ENCODE measurements at regions not wholly inside any gene's neighbourhood (a gene's known extent, or its start where the extent isn't known, plus 50 kb on each side); places are given as distances from the start of the nearest gene placed in this dataset.
A peak's percentile ranks its signal among the peaks of the same experiment; 100 is the strongest.
"Not testable (repeated sequence)": the region's sequence is repeated elsewhere in the genome, so short reads cannot be mapped to it uniquely, and the experiment has no call there.

DNA sequence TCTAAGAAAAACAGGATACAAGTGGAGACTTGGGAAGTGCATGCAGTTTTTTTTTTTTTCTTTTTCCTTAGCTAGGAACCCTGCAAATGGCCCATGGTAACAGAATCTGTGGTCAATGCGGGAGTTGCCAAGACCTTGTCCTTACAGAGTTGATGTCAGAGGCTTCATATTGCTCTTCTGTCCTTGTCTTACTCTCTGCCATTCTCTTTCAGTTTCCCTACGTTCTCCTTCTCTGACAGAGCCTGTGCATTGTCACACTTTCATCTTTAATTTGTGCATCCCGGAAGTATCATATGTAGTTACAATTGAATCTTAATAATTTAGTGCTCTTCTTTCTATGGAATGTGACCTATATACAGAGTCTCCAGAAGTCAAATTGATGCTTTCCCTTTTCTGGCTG lies 986.9 kb downstream of the TMEM121 start:
- DNase-seq (ENCODE audit: low read depth, low spot score) = no peak

DNA sequence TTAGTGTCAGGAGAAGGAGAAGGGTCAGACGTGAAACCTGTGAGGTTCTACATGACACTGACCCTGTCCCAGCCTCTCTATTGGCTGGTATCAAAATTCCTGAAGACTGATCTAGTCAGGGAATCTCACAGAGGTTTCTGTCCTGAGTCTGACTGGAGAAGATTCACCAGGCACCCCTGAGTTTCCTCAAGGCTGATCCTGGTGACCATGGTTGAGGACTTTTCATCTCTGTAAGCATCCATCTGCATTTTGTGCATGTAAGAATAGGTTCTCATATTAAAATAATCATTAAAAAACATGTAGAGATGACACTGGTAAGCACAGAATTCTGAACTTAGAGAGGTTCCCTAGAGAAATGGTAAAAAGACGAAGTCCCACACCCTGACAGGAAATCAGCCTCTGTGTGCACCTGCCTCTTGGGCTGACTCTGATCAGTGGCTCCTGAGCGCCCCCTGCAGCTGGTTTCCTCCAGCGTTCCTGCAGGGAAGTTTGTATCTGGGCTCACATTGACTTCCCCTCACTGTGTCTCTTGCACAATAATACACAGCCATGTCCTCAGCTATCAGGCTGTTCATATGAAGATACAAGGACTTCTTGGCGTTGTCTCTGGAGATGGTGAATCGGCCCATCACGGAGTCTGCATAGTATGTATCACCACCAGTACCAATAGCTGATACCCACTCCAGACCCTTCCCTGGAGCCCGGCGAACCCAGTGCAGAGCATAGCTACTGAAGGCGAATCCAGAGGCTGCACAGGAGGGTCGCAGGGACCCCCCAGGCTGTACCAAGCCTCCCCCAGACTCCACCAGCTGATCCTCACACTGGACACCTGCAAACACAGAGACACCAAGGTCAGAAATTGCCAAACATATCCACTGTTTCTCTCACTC lies 991.9 kb downstream of the TMEM121 start:
- peak; percentile 65 for DNase-seq (ENCODE audit: low read depth, low spot score)

DNA sequence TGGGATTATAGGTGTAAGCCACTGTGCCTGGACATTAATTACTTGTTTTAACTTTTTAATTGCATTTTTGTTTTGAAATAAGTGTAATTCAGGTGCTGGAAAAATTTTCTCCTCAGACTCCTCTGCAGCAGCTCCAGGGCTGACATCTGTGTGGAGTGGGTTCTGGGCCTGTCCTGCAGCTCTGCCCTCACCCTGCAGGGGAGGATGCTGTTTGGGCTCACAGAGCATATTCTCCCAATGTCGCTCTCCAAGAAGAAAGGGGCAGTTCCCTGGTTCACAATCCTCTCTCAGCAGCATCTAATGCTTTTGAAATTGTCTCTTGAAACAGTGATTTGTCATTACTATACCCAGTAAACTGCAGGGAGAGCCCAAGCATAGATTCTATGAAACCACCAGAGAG lies 995.7 kb downstream of the TMEM121 start:
- not testable (repeated sequence) for DNase-seq (ENCODE audit: low read depth, low spot score)

GRCh38 chr14:106522990-106523389 lies 996.6 kb downstream of the TMEM121 start:
- DNase-seq (ENCODE audit: low read depth, low spot score) = no peak

- no peak for DNase-seq (ENCODE audit: low read depth, low spot score)
Measured at GRCh38 chr14:106528717-106529116, 1002.3 kb downstream of the TMEM121 start.

- no peak for DNase-seq (ENCODE audit: low read depth, low spot score)
Measured at GRCh38 chr14:106530031-106530422, 1003.6 kb downstream of the TMEM121 start.

GRCh38 chr14:106530423-106531107 lies 1004.2 kb downstream of the TMEM121 start:
- no peak for DNase-seq (ENCODE audit: low read depth, low spot score)

GRCh38 chr14:106537597-106537996 lies 1011.2 kb downstream of the TMEM121 start:
- DNase-seq (ENCODE audit: low read depth, low spot score) = not testable (repeated sequence)

GRCh38 chr14:106538201-106538600 lies 1011.8 kb downstream of the TMEM121 start:
- DNase-seq (ENCODE audit: low read depth, low spot score) = no peak

DNA sequence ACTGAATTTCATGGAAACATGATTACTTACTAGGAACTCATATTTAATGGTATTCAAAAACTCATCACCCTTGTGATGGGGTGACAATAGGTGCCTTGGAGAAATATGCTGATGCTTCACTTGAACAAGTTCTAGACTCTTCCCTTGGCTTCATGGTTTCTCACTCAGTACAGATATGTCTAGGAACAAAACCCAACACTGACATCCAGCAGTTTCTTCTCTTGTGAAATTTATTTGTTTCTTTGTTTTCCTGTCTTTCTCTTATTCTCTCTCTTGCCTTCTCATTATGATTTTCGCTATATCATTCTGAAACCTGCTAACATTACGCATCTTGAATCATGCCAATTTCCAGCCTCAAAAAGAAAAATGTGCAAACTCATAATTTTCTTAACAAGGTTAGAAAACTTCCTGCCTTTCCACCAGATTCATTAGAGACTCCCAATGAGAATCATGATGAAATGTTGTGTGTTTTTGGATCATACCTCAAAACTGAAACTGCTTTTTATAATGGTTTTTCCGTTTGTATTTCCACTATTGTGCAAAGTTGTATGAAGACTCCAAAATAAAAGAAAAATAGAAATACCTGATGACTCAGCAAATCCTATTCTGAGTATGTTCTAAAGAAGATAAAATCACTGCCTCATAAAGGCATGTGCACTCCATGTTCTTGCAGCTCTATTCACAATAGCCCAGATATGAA lies 1021.5 kb downstream of the TMEM121 start:
- DNase-seq (ENCODE audit: low read depth, low spot score) = no peak

DNA sequence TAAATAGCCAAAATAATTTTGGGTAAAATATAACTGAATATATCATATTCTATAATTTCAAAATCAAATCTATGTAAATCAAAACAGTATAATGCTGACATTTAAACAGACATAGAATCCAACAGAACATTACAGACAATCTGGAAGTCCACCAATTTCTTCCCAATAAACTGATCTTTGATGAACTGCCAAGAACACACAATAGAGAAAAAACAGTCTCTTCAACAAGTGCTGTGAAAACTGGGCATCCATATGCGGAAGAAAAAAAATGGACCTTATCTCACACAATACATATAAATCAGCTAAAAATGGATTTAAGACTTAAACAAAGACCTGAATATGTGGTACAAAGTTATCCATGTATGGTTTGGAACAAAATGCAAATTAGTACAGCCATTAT lies 1022.7 kb downstream of the TMEM121 start:
- no peak for DNase-seq (ENCODE audit: low read depth, low spot score)

DNA sequence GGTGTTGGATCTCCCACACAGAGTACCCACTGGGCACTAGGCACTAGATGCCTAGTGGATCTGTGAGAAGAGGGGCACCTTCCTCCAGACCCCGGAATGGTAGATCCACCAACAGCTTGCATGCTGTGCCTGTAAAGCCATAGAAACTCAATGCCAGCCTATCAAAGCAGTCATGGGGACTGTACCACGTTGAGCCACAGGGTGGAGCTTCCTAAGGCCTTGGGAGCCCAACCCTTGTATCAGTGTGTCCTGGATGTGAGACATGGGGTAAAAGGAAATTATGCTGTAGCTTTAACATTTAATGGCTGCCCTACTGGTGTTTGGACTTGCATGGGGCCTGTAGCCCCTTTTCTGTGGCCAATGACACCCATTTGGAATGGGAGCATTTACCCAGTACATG lies 1024.9 kb downstream of the TMEM121 start:
- no peak for DNase-seq (ENCODE audit: low read depth, low spot score)

- not testable (repeated sequence) for DNase-seq (ENCODE audit: low read depth, low spot score)
Measured at GRCh38 chr14:106556211-106556610, 1029.8 kb downstream of the TMEM121 start.

DNA sequence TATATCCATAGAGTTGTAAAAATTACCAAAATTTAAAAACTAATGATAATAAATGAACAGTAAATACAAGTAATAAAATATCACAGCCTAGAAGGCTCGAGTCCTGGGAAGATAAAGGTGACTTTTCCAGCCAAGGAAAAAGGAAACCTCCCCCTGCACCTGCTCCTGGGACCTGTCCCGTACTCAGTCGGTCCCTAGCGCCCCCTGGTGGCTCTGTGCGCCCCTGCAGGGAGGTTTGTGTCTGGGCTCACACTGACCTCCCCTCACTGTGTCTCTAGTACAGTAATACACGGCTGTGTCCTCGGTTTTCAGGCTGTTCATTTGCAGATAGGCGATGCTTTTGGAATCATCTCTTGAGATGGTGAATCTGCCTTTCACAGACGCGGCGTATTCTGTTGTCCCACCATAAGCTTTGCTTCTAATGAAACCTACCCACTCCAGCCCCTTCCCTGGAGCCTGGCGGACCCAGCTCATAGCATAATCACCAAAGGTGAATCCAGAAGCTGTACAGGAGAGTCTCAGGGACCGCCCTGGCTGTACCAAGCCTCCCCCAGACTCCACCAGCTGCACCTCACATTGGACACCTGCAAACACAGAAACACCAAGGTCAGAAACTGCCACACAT lies 1030.4 kb downstream of the TMEM121 start:
- peak; percentile 61 for DNase-seq (ENCODE audit: low read depth, low spot score)

GRCh38 chr14:106562451-106562850 lies 1036.1 kb downstream of the TMEM121 start:
- no peak for DNase-seq (ENCODE audit: low read depth, low spot score)

- DNase-seq (ENCODE audit: low read depth, low spot score) = peak; percentile 32
Measured at GRCh38 chr14:106564058-106564643, 1037.8 kb downstream of the TMEM121 start.

- no peak for DNase-seq (ENCODE audit: low read depth, low spot score)
Measured at GRCh38 chr14:106578481-106578880, 1052.1 kb downstream of the TMEM121 start.

- no peak for DNase-seq (ENCODE audit: low read depth, low spot score)
Measured at GRCh38 chr14:106579084-106579483, 1052.7 kb downstream of the TMEM121 start.

DNA sequence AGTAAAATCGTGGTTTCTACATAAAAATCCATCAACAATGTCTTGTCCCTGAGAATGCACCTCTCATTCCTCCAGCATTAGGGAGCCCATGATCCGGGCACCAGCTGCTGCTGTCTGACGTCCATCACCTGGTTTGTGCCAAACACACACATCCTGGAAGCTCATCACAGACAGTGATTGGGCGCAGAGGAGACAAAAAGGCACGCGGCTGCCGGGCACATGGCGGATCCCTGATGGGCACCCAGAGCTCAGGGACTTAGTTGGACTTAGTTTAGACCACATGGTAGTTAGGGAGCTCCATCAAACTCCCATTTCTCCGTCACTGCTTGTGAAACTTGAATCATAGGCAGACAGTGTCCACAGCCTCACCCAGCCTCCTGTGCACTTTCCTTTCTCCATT lies 1059.3 kb downstream of the TMEM121 start:
- DNase-seq (ENCODE audit: low read depth, low spot score) = no peak

DNA sequence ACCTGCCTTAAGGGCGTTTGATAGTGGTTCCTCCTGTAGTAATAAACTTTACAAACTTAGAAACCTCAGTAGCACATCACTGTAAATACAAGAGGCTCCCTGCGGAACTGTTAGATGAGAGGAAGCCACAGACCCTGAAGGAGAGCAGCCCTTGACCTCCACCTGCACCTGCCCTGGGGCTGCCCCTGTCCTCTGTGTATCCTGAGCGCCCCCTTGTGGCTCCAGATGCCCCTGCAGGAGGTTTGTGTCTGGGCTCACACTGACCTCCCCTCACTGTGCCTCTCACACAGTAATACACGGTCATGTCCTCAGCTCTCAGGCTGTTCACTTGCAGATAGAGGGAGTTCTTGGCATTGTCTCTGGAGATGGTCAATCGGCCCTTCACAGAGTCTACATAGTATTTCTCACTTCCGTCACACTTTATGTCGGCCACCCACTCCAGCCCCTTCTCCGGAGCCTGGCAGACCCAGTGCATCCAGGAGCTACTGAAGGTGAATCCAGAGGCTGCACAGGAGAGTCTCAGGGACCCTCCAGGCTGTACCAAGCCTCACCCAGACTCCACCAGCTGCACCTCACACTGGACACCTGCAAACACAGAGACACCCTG lies 1059.8 kb downstream of the TMEM121 start:
- DNase-seq (ENCODE audit: low read depth, low spot score) = peak; percentile 40

DNA sequence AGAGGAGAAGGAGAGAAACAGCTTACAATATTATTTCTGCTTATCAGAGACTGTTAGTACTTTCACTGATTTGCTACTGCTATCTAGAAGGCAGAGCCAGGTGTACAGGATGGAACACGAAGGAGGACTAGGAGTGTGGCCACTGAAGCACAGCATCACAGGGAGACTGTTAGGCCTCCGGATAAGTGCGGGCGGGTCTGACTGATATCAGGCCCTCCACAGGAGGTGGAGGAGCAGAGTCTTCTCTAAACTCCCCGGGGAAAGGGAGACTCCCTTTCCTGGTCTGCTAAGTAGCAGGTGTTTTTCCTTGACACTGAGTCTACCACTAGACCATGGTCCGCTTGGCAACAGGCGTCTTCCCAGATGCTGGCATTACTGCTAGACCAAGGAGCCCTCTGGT lies 1065.2 kb downstream of the TMEM121 start:
- not testable (repeated sequence) for DNase-seq (ENCODE audit: low read depth, low spot score)

Data from activated naive CD8-positive, alpha-beta T cell treated with anti-CD3 and anti-CD28 coated beads, Interleukin-2, amount 50 U/mL, for 16 hours (primary cell).